HG03571 (cell line): ENCODE measurements at regions not wholly inside any gene's neighbourhood (a gene's known extent, or its start where the extent isn't known, plus 50 kb on each side); places are given as distances from the start of the nearest gene placed in this dataset.

Experiments
- ATAC-seq: cut with Tn5 transposase; IDR thresholded peaks from one replicate; pipeline ENCODE4 v1.9.1; 2021; ENCODE audit not compliant: unreplicated experiment

- ATAC-seq: no peak
These were observed 93.6 kb downstream of the NCR2 start for GRCh38 chr6:41428996-41429421.

- no peak for ATAC-seq
These were observed 94.4 kb downstream of the NCR2 start for GRCh38 chr6:41429506-41430504.

- ATAC-seq: no peak
These were observed 95.5 kb downstream of the NCR2 start for GRCh38 chr6:41430875-41431274.

GRCh38 chr6:41432280-41432679 is 96.9 kb downstream of the NCR2 start:
- no peak for ATAC-seq

- ATAC-seq: no peak
These were observed 99.5 kb downstream of the NCR2 start for GRCh38 chr6:41434803-41435481.

GRCh38 chr6:41437604-41438003 is 102.2 kb downstream of the NCR2 start:
- ATAC-seq: no peak

- ATAC-seq: no peak
These were observed 103.3 kb downstream of the NCR2 start for GRCh38 chr6:41438746-41439145.

- ATAC-seq: peak; percentile 76
These were observed 104.4 kb downstream of the NCR2 start for GRCh38 chr6:41439524-41440418.

GRCh38 chr6:41440958-41441357 is 105.2 kb upstream of the FOXP4 start:
- no peak for ATAC-seq

GRCh38 chr6:41441598-41442351 is 104.4 kb upstream of the FOXP4 start:
- ATAC-seq: no peak

GRCh38 chr6:41442352-41442672 is 103.9 kb upstream of the FOXP4 start:
- ATAC-seq: no peak

GRCh38 chr6:41442800-41443501 is 103.2 kb upstream of the FOXP4 start:
- no peak for ATAC-seq

GRCh38 chr6:41443616-41444525 is 102.3 kb upstream of the FOXP4 start:
- no peak for ATAC-seq

- no peak for ATAC-seq
These were observed 100.9 kb upstream of the FOXP4 start for GRCh38 chr6:41445261-41445660.

- ATAC-seq: no peak
These were observed 100.0 kb upstream of the FOXP4 start for GRCh38 chr6:41446132-41446531.

GRCh38 chr6:41446907-41447545 is 99.2 kb upstream of the FOXP4 start:
- ATAC-seq: no peak

- ATAC-seq: no peak
These were observed 97.9 kb upstream of the FOXP4 start for GRCh38 chr6:41448256-41448655.
